ENCODE measurements at regions not wholly inside any gene's neighbourhood (a gene's known extent, or its start where the extent isn't known, plus 50 kb on each side); places are given as distances from the start of the nearest gene placed in this dataset.

GRCh38 chr9:30812821-30813220, 1571.6 kb upstream of the ACO1 start:
- no peaks in the 10 kb centered on the region for H3K36me3 ChIP-seq (ENCODE audit: control insufficient read depth, low read length)
- no peaks in the 10 kb centered on the region for H3K27me3 ChIP-seq (ENCODE audit: control insufficient read depth, low read length)
- H3K27ac ChIP-seq (ENCODE audit: low read depth, low read length): no peak overlapping the region
- no peaks in the 10 kb centered on the region; the same call in 1 of the 2 replicates for H3K9me2 ChIP-seq (replicated peaks; ENCODE audit: control insufficient read depth, low read length)
- no peak overlapping the region for H3K4me3 ChIP-seq (ENCODE audit: low read length)
- H3K4me1 ChIP-seq (ENCODE audit: control insufficient read depth, low read length): no peaks in the 10 kb centered on the region
- no peak overlapping the region for H3K4me2 ChIP-seq (ENCODE audit: low read length)
- TF ChIP-seq CTCF (IDR thresholded peaks at IDR 0.05; ENCODE audit: low read depth, low read length, poor library complexity, severe bottlenecking) (no peak), EZH2phosphoT487 (IDR thresholded peaks at IDR 0.05; ENCODE audit: borderline replicate concordance, low read length) (no peak)
- H3K9me3 ChIP-seq (ENCODE audit: control insufficient read depth, insufficient read depth, low read length): no peaks in the 10 kb centered on the region
- H3K79me2 ChIP-seq (ENCODE audit: control insufficient read depth, low read length): no peaks in the 10 kb centered on the region
- H4K20me1 ChIP-seq (ENCODE audit: control insufficient read depth, insufficient read depth, low read depth, low read length): no peaks in the 10 kb centered on the region
- no peaks in the 10 kb centered on the region for H3F3A ChIP-seq (ENCODE audit: control insufficient read depth, insufficient read depth)

GRCh38 chr9:30815585-30815984, 1568.9 kb upstream of the ACO1 start:
- Histone ChIP-seq H3K9me3 (ENCODE audit: control insufficient read depth, insufficient read depth, low read length) (no peaks in the 10 kb centered on the region), H3K79me2 (ENCODE audit: control insufficient read depth, low read length) (no peaks in the 10 kb centered on the region), H3K4me2 (ENCODE audit: low read length) (no peak overlapping the region), H3K9me2 (replicated peaks; ENCODE audit: control insufficient read depth, low read length) (no peaks in the 10 kb centered on the region), H3K27ac (ENCODE audit: low read depth, low read length) (no peak overlapping the region), H3K4me1 (ENCODE audit: control insufficient read depth, low read length) (no peaks in the 10 kb centered on the region), H3K27me3 (ENCODE audit: control insufficient read depth, low read length) (no peaks in the 10 kb centered on the region), H4K20me1 (ENCODE audit: control insufficient read depth, insufficient read depth, low read depth, low read length) (no peaks in the 10 kb centered on the region), H3F3A (ENCODE audit: control insufficient read depth, insufficient read depth) (no peaks in the 10 kb centered on the region), H3K4me3 (ENCODE audit: low read length) (no peak overlapping the region), H3K36me3 (ENCODE audit: control insufficient read depth, low read length) (no peaks in the 10 kb centered on the region)
- TF ChIP-seq EZH2phosphoT487 (IDR thresholded peaks at IDR 0.05; ENCODE audit: borderline replicate concordance, low read length) (no peak), CTCF (IDR thresholded peaks at IDR 0.05; ENCODE audit: low read depth, low read length, poor library complexity, severe bottlenecking) (no peak)

- Histone ChIP-seq H3K4me1 (ENCODE audit: control insufficient read depth, low read length) (no peaks in the 10 kb centered on the region), H3F3A (ENCODE audit: control insufficient read depth, insufficient read depth) (no peaks in the 10 kb centered on the region), H3K79me2 (ENCODE audit: control insufficient read depth, low read length) (no peaks in the 10 kb centered on the region), H3K27ac (ENCODE audit: low read depth, low read length) (no peak overlapping the region), H3K36me3 (ENCODE audit: control insufficient read depth, low read length) (no peaks in the 10 kb centered on the region), H3K9me3 (ENCODE audit: control insufficient read depth, insufficient read depth, low read length) (no peaks in the 10 kb centered on the region), H3K4me2 (ENCODE audit: low read length) (no peak overlapping the region), H4K20me1 (ENCODE audit: control insufficient read depth, insufficient read depth, low read depth, low read length) (no peaks in the 10 kb centered on the region), H3K27me3 (ENCODE audit: control insufficient read depth, low read length) (no peaks in the 10 kb centered on the region), H3K4me3 (ENCODE audit: low read length) (no peak overlapping the region), H3K9me2 (replicated peaks; ENCODE audit: control insufficient read depth, low read length) (no peaks in the 10 kb centered on the region)
- TF ChIP-seq CTCF (IDR thresholded peaks at IDR 0.05; ENCODE audit: low read depth, low read length, poor library complexity, severe bottlenecking) (no peak), EZH2phosphoT487 (IDR thresholded peaks at IDR 0.05; ENCODE audit: borderline replicate concordance, low read length) (no peak)
These were observed 1539.3 kb upstream of the ACO1 start for GRCh38 chr9:30845136-30845535.

- no peaks in the 10 kb centered on the region for H3K36me3 ChIP-seq (ENCODE audit: control insufficient read depth, low read length)
- no peaks in the 10 kb centered on the region for H3K27me3 ChIP-seq (ENCODE audit: control insufficient read depth, low read length)
- no peak overlapping the region for H3K4me2 ChIP-seq (ENCODE audit: low read length)
- no peaks in the 10 kb centered on the region for H3F3A ChIP-seq (ENCODE audit: control insufficient read depth, insufficient read depth)
- no peaks in the 10 kb centered on the region for H3K79me2 ChIP-seq (ENCODE audit: control insufficient read depth, low read length)
- H3K9me2 ChIP-seq (replicated peaks; ENCODE audit: control insufficient read depth, low read length): no peaks in the 10 kb centered on the region
- H3K27ac ChIP-seq (ENCODE audit: low read depth, low read length): no peak overlapping the region
- H3K4me3 ChIP-seq (ENCODE audit: low read length): no peak overlapping the region
- H3K4me1 ChIP-seq (ENCODE audit: control insufficient read depth, low read length): no peaks in the 10 kb centered on the region
- H4K20me1 ChIP-seq (ENCODE audit: control insufficient read depth, insufficient read depth, low read depth, low read length): no peaks in the 10 kb centered on the region
- TF ChIP-seq CTCF (IDR thresholded peaks at IDR 0.05; ENCODE audit: low read depth, low read length, poor library complexity, severe bottlenecking) (no peak), EZH2phosphoT487 (IDR thresholded peaks at IDR 0.05; ENCODE audit: borderline replicate concordance, low read length) (no peak)
- no peaks in the 10 kb centered on the region for H3K9me3 ChIP-seq (ENCODE audit: control insufficient read depth, insufficient read depth, low read length)
These were observed 1537.8 kb upstream of the ACO1 start for GRCh38 chr9:30846651-30847050.

Measured in DOHH2 (cell line).